NCI-H748 (cell line): ENCODE measurements at regions not wholly inside any gene's neighbourhood (a gene's known extent, or its start where the extent isn't known, plus 50 kb on each side); places are given as distances from the start of the nearest gene placed in this dataset.

Source experiments
- DNase-seq: peaks from one replicate; lab custom pipeline; 2025; ENCODE audit not compliant: unreplicated experiment; lab: John Stamatoyannopoulos, UW

GRCh38 chr11:131295986-131296385 is 74.4 kb upstream of the NTM start:
- DNase-seq: no peak

GRCh38 chr11:131297441-131297840 is 73.0 kb upstream of the NTM start:
- no peak for DNase-seq

- no peak for DNase-seq
Observed at GRCh38 chr11:131299598-131300438, 70.6 kb upstream of the NTM start.

- no peak for DNase-seq
Observed at GRCh38 chr11:131300439-131300717, 70.0 kb upstream of the NTM start.

GRCh38 chr11:131301306-131301705 is 69.1 kb upstream of the NTM start:
- DNase-seq: no peak

GRCh38 chr11:131302836-131303235 is 67.6 kb upstream of the NTM start:
- DNase-seq: peak; percentile 68

- DNase-seq: no peak
Observed at GRCh38 chr11:131303611-131304119, 66.8 kb upstream of the NTM start.

GRCh38 chr11:131305005-131305404 is 65.4 kb upstream of the NTM start:
- no peak for DNase-seq

GRCh38 chr11:131307506-131307905 is 62.9 kb upstream of the NTM start:
- no peak for DNase-seq

- DNase-seq: no peak
Observed at GRCh38 chr11:131309776-131310175, 60.6 kb upstream of the NTM start.

GRCh38 chr11:131311776-131312514 is 58.5 kb upstream of the NTM start:
- DNase-seq: peak; percentile 98
